GM13976 (cell line): ENCODE measurements at regions not wholly inside any gene's neighbourhood (a gene's known extent, or its start where the extent isn't known, plus 50 kb on each side); places are given as distances from the start of the nearest gene placed in this dataset.

Experiments
- DNase-seq: peaks from one replicate; pipeline ENCODE4 v3.0.0; 2012; ENCODE audit warnings: low spot score
- CTCF ChIP-seq: IDR thresholded peaks from 2 replicates; pipeline ENCODE4 v1.5.1; 2012; ENCODE audit warnings: borderline replicate concordance, mild to moderate bottlenecking; ENCODE audit not compliant: insufficient read depth; ENCODE audit errors: extremely low read depth, missing control alignments, control extremely low read depth
- in situ Hi-C: fragments of 300-500 bp; cut with MboI; formaldehyde crosslinking; loops from one replicate; pipeline ENCODE4 v1.12.0; 2022; ENCODE audit warnings: low sequenced_read_pairs, mixed read lengths, inconsistent platforms; ENCODE audit not compliant: unreplicated experiment

DNA sequence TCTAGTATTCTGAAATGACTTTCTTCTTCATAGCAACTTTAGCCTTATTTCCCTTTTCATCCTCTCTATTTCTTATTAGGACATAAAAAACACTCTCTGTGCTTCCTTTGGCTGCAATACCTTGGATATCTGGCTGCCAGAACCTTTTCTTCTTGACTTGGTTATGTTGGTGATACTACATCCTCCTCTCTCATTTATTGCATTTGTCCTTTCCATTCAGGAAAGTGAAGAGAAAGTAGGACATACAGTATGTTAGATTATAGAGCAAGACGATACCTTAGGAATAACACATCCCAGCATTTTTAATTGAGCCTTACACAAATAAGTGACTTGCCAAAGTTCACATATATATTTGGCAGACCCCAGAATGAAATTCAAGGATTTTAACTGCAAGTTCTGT is 210.1 kb upstream of the PPP1R3A start:
- no peak for DNase-seq
- in situ Hi-C loops = no loop called here
- TF ChIP-seq CTCF = no peak

- no peak for DNase-seq
- TF ChIP-seq CTCF = no peak
- in situ Hi-C loops = no loop called here
Observed at GRCh38 chr7:114126095-114126494, 207.3 kb upstream of the PPP1R3A start.

DNA sequence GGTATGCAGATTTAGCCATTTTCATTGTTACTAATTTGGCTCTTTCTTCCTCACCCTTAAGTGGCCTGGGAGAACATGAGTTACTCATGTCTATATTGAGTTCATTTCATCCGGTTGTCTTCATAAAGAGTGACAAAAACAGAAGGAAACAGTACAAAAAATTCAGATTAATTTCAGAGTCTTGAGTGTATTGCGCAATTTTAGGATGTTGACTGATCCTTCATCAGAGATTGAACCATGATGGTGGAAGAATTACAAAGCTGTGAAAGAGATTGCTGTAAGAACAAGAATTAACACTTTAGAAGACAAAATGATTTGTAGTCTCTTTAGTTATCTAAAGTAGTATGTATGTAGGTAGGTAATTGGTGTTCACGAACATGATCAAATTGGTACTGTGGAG is 194.0 kb upstream of the PPP1R3A start:
- TF ChIP-seq CTCF = no peak
- no peak for DNase-seq
- in situ Hi-C loops = no loop called here

DNA sequence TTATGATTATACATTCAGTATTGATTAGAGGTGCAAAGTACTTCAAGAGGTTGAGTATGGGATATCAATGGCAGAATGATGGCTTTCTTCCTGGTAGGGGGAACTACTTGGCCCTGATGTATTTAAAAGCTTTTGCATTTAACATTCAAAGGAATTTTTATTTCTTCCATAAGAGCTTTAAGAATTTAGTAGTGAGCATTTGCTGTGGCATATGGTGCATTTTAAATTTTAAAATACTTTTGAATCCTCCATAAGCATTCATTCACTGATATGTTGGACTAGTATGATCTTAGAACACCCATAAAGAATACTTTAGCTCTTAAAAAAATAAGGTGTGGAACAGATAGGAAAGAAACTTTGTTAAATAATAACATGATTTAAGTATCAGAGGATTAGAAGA is 191.9 kb upstream of the PPP1R3A start:
- no peak for TF ChIP-seq CTCF
- in situ Hi-C loops = no loop called here
- no peak for DNase-seq

DNA sequence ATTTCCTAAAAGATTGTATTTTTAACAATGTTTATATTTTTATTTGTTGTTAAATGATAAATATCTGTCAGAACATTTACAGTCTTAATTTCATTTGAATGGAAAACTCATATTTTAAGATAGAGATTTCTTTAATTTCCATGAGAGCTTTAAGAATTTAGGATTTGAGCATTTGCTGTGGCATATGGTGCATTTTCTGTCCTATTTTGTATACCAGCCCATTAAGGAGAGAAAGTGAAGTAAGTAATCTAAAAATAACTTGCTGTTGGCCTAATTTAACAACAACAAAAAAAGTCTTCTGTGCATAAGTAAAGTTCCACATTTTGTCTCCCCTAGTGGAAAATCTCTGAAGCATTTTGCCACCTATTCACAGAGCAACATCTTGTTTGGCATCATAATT is 190.9 kb upstream of the PPP1R3A start:
- TF ChIP-seq CTCF = no peak
- in situ Hi-C loops = no loop called here
- DNase-seq = no peak

DNA sequence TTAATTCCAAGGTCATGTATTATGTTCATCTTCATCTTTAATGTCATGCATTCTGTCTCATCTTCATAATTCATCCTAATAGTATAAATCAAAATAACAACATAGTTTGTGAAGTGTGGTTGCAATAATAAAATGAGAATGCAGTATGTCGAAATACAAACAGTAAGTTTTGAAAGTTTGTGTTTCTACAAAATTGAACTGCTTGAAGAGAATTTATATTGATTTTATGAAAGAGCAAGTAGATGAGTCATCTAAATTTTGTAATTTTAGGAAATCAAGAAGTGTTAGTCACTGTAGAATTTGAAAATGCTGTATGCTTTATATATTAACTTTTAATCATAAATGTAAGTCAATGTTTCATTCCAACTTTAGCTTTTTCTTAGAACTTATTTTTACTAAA is 190.5 kb upstream of the PPP1R3A start:
- TF ChIP-seq CTCF = no peak
- in situ Hi-C loops = no loop called here
- DNase-seq = no peak

DNA sequence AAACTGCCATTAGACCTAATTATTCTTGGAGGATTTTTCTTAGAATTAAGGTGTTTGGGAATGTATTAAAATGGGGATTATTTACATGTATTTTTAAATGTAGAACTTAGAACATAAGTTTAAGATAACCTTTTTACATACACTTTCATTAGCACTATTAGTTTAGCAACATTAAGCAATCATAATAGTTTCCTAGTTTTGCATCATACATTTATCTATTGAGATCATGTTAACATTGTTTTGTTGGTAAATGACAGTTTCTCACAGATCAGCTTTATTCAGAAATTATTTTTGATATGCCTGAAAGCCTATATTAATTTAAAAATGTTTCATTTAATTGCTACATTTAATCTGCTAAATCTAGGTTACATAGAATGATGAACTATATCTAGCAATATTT is 189.7 kb upstream of the PPP1R3A start:
- TF ChIP-seq CTCF = no peak
- no peak for DNase-seq
- in situ Hi-C loops = no loop called here
